HL-60 (cell line): ENCODE measurements at regions not wholly inside any gene's neighbourhood (a gene's known extent, or its start where the extent isn't known, plus 50 kb on each side); places are given as distances from the start of the nearest gene placed in this dataset.

Experiments
- TF ChIP-seq, protein P1 (sequence below): IDR thresholded peaks from one replicate; pipeline ENCODE4 v1.5.1; 2011; ENCODE audit warnings: low read length, control low read depth, inconsistent platforms; ENCODE audit not compliant: insufficient read depth
- TF ChIP-seq, protein P2 (sequence below): IDR thresholded peaks from 2 replicates; pipeline ENCODE4 v1.6.1; 2012; ENCODE audit warnings: low read depth; ENCODE audit not compliant: insufficient replicate concordance

DNA sequence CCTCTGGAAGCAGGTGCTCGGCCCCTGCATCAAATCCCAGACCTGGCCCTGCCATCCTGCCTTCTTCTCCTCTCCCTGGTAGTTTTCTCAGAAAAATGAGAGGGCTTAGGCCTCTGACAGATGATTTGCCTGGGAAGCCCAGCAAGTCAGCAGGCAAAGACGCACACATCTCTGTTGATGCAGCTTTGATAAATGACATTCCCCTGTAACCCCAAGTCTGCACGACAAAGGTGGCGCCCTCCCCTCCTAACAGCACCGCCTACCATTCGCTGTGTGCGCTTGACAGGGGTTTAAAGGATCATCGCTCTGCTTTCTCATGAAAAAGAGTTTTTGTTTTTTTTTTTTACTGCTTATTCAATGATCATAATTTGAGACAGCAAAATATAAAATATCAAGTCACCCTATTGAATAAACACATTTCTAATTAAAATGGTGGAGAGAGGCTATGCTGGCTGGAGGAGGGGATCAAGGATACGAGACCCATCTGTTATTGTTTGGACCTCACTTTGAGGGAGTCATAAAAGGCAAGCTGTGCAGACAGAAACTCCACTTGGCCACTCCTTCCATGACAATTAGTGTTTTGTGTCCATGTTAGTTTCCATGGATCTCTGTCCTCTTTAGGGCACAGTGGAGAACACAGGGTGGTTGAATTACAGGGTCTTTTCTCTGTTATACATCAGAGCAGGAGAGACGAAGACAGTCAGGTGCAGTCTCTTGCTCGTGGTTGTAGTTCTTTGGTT is 126.1 kb downstream of the FGF9 start:
- TF ChIP-seq, protein P1, sequence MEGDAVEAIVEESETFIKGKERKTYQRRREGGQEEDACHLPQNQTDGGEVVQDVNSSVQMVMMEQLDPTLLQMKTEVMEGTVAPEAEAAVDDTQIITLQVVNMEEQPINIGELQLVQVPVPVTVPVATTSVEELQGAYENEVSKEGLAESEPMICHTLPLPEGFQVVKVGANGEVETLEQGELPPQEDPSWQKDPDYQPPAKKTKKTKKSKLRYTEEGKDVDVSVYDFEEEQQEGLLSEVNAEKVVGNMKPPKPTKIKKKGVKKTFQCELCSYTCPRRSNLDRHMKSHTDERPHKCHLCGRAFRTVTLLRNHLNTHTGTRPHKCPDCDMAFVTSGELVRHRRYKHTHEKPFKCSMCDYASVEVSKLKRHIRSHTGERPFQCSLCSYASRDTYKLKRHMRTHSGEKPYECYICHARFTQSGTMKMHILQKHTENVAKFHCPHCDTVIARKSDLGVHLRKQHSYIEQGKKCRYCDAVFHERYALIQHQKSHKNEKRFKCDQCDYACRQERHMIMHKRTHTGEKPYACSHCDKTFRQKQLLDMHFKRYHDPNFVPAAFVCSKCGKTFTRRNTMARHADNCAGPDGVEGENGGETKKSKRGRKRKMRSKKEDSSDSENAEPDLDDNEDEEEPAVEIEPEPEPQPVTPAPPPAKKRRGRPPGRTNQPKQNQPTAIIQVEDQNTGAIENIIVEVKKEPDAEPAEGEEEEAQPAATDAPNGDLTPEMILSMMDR: no peak
- TF ChIP-seq, protein P2, sequence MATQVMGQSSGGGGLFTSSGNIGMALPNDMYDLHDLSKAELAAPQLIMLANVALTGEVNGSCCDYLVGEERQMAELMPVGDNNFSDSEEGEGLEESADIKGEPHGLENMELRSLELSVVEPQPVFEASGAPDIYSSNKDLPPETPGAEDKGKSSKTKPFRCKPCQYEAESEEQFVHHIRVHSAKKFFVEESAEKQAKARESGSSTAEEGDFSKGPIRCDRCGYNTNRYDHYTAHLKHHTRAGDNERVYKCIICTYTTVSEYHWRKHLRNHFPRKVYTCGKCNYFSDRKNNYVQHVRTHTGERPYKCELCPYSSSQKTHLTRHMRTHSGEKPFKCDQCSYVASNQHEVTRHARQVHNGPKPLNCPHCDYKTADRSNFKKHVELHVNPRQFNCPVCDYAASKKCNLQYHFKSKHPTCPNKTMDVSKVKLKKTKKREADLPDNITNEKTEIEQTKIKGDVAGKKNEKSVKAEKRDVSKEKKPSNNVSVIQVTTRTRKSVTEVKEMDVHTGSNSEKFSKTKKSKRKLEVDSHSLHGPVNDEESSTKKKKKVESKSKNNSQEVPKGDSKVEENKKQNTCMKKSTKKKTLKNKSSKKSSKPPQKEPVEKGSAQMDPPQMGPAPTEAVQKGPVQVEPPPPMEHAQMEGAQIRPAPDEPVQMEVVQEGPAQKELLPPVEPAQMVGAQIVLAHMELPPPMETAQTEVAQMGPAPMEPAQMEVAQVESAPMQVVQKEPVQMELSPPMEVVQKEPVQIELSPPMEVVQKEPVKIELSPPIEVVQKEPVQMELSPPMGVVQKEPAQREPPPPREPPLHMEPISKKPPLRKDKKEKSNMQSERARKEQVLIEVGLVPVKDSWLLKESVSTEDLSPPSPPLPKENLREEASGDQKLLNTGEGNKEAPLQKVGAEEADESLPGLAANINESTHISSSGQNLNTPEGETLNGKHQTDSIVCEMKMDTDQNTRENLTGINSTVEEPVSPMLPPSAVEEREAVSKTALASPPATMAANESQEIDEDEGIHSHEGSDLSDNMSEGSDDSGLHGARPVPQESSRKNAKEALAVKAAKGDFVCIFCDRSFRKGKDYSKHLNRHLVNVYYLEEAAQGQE: no peak
